GM12878 (cell line): ENCODE measurements at regions not wholly inside any gene's neighbourhood (a gene's known extent, or its start where the extent isn't known, plus 50 kb on each side); places are given as distances from the start of the nearest gene placed in this dataset.

ENCODE experiments used
- ATAC-seq: fragments of 200-7000 bp; cut with Tn5 transposase; 3 replicates; pipeline ENCODE4 v1.9.1; 2020; ENCODE audit warnings: mild to moderate bottlenecking, moderate library complexity
- BruUV-seq: library from RNA; stranded (reverse); fragments of 400-500 nt; replicated peaks from 2 replicates; lab custom pipeline; 2021; lab: Mats Ljungman, UMichigan
- CTCF ChIA-PET: fragments of 300-600 bp; sonication (Branson Sonifier 250); formaldehyde crosslinking; extraction: SDS; loops from one replicate; lab custom pipeline; 2021; ENCODE audit warnings: inconsistent platforms; lab: Yijun Ruan, JAX
- POLR2A ChIA-PET: fragments of 350-600 bp; formaldehyde crosslinking; extraction: SDS; loops from one replicate; lab custom pipeline; 2021; ENCODE audit warnings: inconsistent platforms; lab: Charles Lee
- RAD21 ChIA-PET: fragments of 300-600 bp; sonication (Branson Sonifier 250); formaldehyde crosslinking; loops from one replicate; lab custom pipeline; 2023; ENCODE audit warnings: antibody characterized with exemption; ENCODE audit not compliant: unreplicated experiment; lab: Charles Lee
- SMC1A ChIA-PET: fragments of 300-600 bp; sonication (Branson Sonifier 250); formaldehyde crosslinking; loops from one replicate; lab custom pipeline; 2023; ENCODE audit not compliant: unreplicated experiment, uncharacterized antibody; lab: Charles Lee
- DNase-seq: peaks from one replicate; pipeline ENCODE4 v3.0.0-alpha.2; 2011; ENCODE audit warnings: low read depth, low spot score
- FAIRE-seq: peaks from 3 replicates; lab custom pipeline; 2011; peaks lifted over from hg19 to GRCh38; lab: Jason Lieb, UNC
- H2AFZ ChIP-seq: 2 replicates; pipeline ENCODE4 v1.6.0; 2011; ENCODE audit warnings: low read depth, low read length, control low read depth; ENCODE audit not compliant: control insufficient read depth
- H3K27ac ChIP-seq: 2 replicates; pipeline ENCODE4 v1.5.1; 2011; ENCODE audit warnings: control low read depth; ENCODE audit not compliant: control insufficient read depth, insufficient read depth
- H3K27me3 ChIP-seq, 2 experiments: replicated peaks in 1 of 2; 2 replicates each; pipeline versions ENCODE4 v1.6.0 to v1.6.1; 2011; ENCODE audit warnings: low read length in 1 of 2; ENCODE audit not compliant: control insufficient read depth in 2 of 2, insufficient read depth in 2 of 2
- H3K36me3 ChIP-seq, 2 experiments: 2 replicates each; pipeline ENCODE4 v1.5.1; 2011; ENCODE audit warnings: low read length in 1 of 2; ENCODE audit not compliant: control insufficient read depth in 2 of 2, insufficient read depth in 2 of 2
- H3K4me1 ChIP-seq: 2 replicates; pipeline ENCODE4 v1.6.1; 2011; ENCODE audit warnings: mild to moderate bottlenecking, low read length, moderate library complexity, mixed read lengths; ENCODE audit not compliant: control insufficient read depth, insufficient read depth
- H3K4me2 ChIP-seq: 2 replicates; pipeline ENCODE4 v1.6.0; 2011; ENCODE audit warnings: control low read depth; ENCODE audit not compliant: control insufficient read depth, insufficient read depth
- H3K4me3 ChIP-seq: fragments of 200-600 bp; sonication (generic); 2 replicates; pipeline ENCODE4 v1.5.1; 2016
- H3K79me2 ChIP-seq: 2 replicates; pipeline ENCODE4 v1.6.0; 2011; ENCODE audit warnings: low read length; ENCODE audit not compliant: control insufficient read depth, insufficient read depth
- H3K9ac ChIP-seq: 2 replicates; pipeline ENCODE4 v1.8.0; 2011; ENCODE audit warnings: low read length, control low read depth, mixed read lengths; ENCODE audit not compliant: control insufficient read depth, insufficient read depth
- H3K9me3 ChIP-seq: replicated peaks from 3 replicates; pipeline ENCODE4 v1.5.1; 2011; ENCODE audit warnings: mild to moderate bottlenecking, low read length; ENCODE audit not compliant: control insufficient read depth, insufficient read depth
- H4K20me1 ChIP-seq: 2 replicates; pipeline ENCODE4 v1.6.0; 2011; ENCODE audit not compliant: control insufficient read depth, insufficient read depth
- CREB1 ChIP-seq: IDR thresholded peaks from 2 replicates; pipeline ENCODE4 v1.6.1; 2012; ENCODE audit warnings: low read depth, mild to moderate bottlenecking, inconsistent platforms
- DPF2 ChIP-seq: fragments of 450-650 bp; IDR thresholded peaks from 2 replicates; pipeline ENCODE4 v1.6.1; 2017; ENCODE audit warnings: mild to moderate bottlenecking
- EP300 ChIP-seq, 2 experiments: fragments of 150-350 bp in 1 of 2; IDR thresholded peaks; 2 replicates each; pipeline ENCODE4 v1.6.1; 2011 to 2012; ENCODE audit warnings: low read depth in 2 of 2, low read length in 2 of 2, borderline replicate concordance in 1 of 2, improper control_type of control experiment in 1 of 2, inconsistent platforms in 1 of 2; ENCODE audit not compliant: control insufficient read depth in 1 of 2
- HDGF ChIP-seq: fragments of 450-650 bp; IDR thresholded peaks from 2 replicates; pipeline ENCODE4 v1.6.1; 2016; ENCODE audit warnings: antibody characterized with exemption
- KDM1A ChIP-seq: fragments of 200-600 bp; sonication (generic); IDR thresholded peaks from 2 replicates; pipeline ENCODE4 v1.6.1; 2016; ENCODE audit warnings: borderline replicate concordance
- MEF2B ChIP-seq: fragments of 450-650 bp; IDR thresholded peaks from 2 replicates; pipeline ENCODE4 v1.6.1; 2018; ENCODE audit warnings: mild to moderate bottlenecking, moderate library complexity; ENCODE audit not compliant: partially characterized antibody, poor library complexity, severe bottlenecking
- NFYA ChIP-seq: IDR thresholded peaks from 2 replicates; pipeline ENCODE4 v1.6.1; 2011; ENCODE audit warnings: low read depth, mild to moderate bottlenecking, low read length, improper control_type of control experiment, borderline replicate concordance
- NR2C1 ChIP-seq: fragments of 450-650 bp; IDR thresholded peaks from 2 replicates; pipeline ENCODE4 v1.6.1; 2017; ENCODE audit warnings: antibody characterized with exemption, mild to moderate bottlenecking, moderate library complexity
- NR2F1 ChIP-seq: fragments of 450-650 bp; conservative IDR thresholded peaks from 2 replicates; pipeline ENCODE4 v1.6.1; 2017; ENCODE audit warnings: mild to moderate bottlenecking
- PBX3 ChIP-seq: IDR thresholded peaks from 2 replicates; pipeline ENCODE4 v1.6.1; 2011; ENCODE audit warnings: mild to moderate bottlenecking, low read depth, low read length, moderate library complexity; ENCODE audit not compliant: insufficient replicate concordance
- SRF ChIP-seq, 2 experiments: IDR thresholded peaks; 2 replicates each; pipeline ENCODE4 v1.6.1; 2011; ENCODE audit warnings: low read depth in 2 of 2, low read length in 2 of 2, mild to moderate bottlenecking in 1 of 2, moderate library complexity in 1 of 2
- SUZ12 ChIP-seq: fragments of 200-600 bp; sonication (generic); IDR thresholded peaks from one replicate; pipeline ENCODE4 v1.6.1; 2018; ENCODE audit warnings: antibody characterized with exemption, mild to moderate bottlenecking; ENCODE audit not compliant: unreplicated experiment
- TCF12 ChIP-seq: IDR thresholded peaks from 2 replicates; pipeline ENCODE4 v1.6.1; 2011; ENCODE audit warnings: low read depth, mild to moderate bottlenecking, low read length
- USF2 ChIP-seq: IDR thresholded peaks from 2 replicates; pipeline ENCODE4 v1.6.1; 2011; ENCODE audit warnings: low read depth, low read length, improper control_type of control experiment, borderline replicate concordance
- ZBED1 ChIP-seq: IDR thresholded peaks from 2 replicates; pipeline ENCODE4 v1.6.1; 2016; ENCODE audit warnings: borderline replicate concordance
- ZZZ3 ChIP-seq: IDR thresholded peaks from 2 replicates; pipeline ENCODE4 v1.6.1; 2011; ENCODE audit warnings: low read depth; ENCODE audit not compliant: control insufficient read depth, insufficient read length
- WGBS: methylation state at CpG from one replicate; pipeline ENCODE4 v1.1.6; 2016; ENCODE audit warnings: low lambda C conversion rate; ENCODE audit not compliant: insufficient replicate concordance, insufficient coverage; ENCODE audit errors: missing lambda C conversion rate; 5-methylcytosine and 5-hydroxymethylcytosine counted together
- in situ Hi-C: fragments of 300-500 bp; cut with MboI; formaldehyde crosslinking; loops from 9 replicates; pipeline ENCODE4 v1.14.3; 2018; ENCODE audit warnings: mixed read lengths
- intact Hi-C: fragments of 100-400 bp; cut with micrococcal nuclease; formaldehyde crosslinking; loops from one replicate; pipeline ENCODE4 v1.14.2; 2022; ENCODE audit not compliant: unreplicated experiment

- FAIRE-seq (no peak), DNase-seq (no peak), ATAC-seq (no peak)
- in situ Hi-C loops (no loop called here), intact Hi-C loops (no loop called here)
- Histone ChIP-seq H2AFZ (no peak overlapping the region), H3K27me3 (no peaks in the 10 kb centered on the region), H3K27ac (no peak overlapping the region), H3K9ac (no peak overlapping the region), H3K9me3 (no peaks in the 10 kb centered on the region), H3K36me3 (no peaks in the 10 kb centered on the region), H3K4me3 (no peak overlapping the region), H4K20me1 (no peaks in the 10 kb centered on the region), H3K79me2 (no peaks in the 10 kb centered on the region), H3K4me1 (no peaks in the 10 kb centered on the region), H3K4me2 (no peak overlapping the region)
- no peak for TF ChIP-seq NR2C1
- no peak for TF ChIP-seq USF2
- no peak for TF ChIP-seq DPF2
- TF ChIP-seq ZZZ3: no peak
- TF ChIP-seq ZBED1: no peak
- no peak for TF ChIP-seq MEF2B
- SMC1A ChIA-PET: no interaction called here
- RAD21 ChIA-PET: no interaction called here
- BruUV-seq: no TSS peak
- POLR2A ChIA-PET: no interaction called here
- WGBS: 0% methylated on average over 3 of the region's 3 CpGs
- CTCF ChIA-PET: no interaction called here
Measured at GRCh38 chr14:40983604-40984003, 623.1 kb upstream of the LRFN5 start.

GRCh38 chr14:40981247-40981646 is 625.4 kb upstream of the LRFN5 start:
- ChIA-PET SMC1A (no interaction called here), CTCF (interaction anchor here (0.6 kb wide), 1 partner anchor 147 kb away, joined by 3 read pairs; no protein-coding TSS in a partner anchor), RAD21 (no interaction called here), POLR2A (no interaction called here)
- Histone ChIP-seq H2AFZ (no peak overlapping the region), H3K79me2 (no peaks in the 10 kb centered on the region), H3K36me3 (no peaks in the 10 kb centered on the region), H4K20me1 (no peaks in the 10 kb centered on the region), H3K9ac (no peak overlapping the region), H3K4me1 (no peaks in the 10 kb centered on the region), H3K4me3 (no peak overlapping the region), H3K4me2 (no peak overlapping the region), H3K27me3 (no peaks in the 10 kb centered on the region), H3K27ac (no peak overlapping the region), H3K9me3 (no peaks in the 10 kb centered on the region)
- DNase-seq (no peak), ATAC-seq (no peak), FAIRE-seq (no peak)
- BruUV-seq: no TSS peak
- in situ Hi-C loops (no loop called here), intact Hi-C loops (no loop called here)
- TF ChIP-seq HDGF: no peak
- no peak for TF ChIP-seq TCF12
- TF ChIP-seq ZZZ3: no peak
- TF ChIP-seq CREB1: no peak
- TF ChIP-seq NR2F1: no peak
- TF ChIP-seq KDM1A: no peak
- no peak for TF ChIP-seq NFYA
- TF ChIP-seq SUZ12: no peak
- TF ChIP-seq EP300 (IDR thresholded peaks at IDR 0.05; ENCODE audit: borderline replicate concordance in 1 of 2, control insufficient read depth in 1 of 2, low read depth in 2 of 2, low read length in 2 of 2): no peak
- no peak for TF ChIP-seq SRF (IDR thresholded peaks at IDR 0.05; ENCODE audit: low read depth in 2 of 2, low read length in 2 of 2)
- no peak for TF ChIP-seq PBX3
- WGBS: 17% methylated on average over 3 of the region's 3 CpGs
